Transverse colon (tissue), 4 donors: ENCODE measurements at regions not wholly inside any gene's neighbourhood (a gene's known extent, or its start where the extent isn't known, plus 50 kb on each side); places are given as distances from the start of the nearest gene placed in this dataset.

Experiments
- DNase-seq: peaks from one replicate; pipeline ENCODE4 v3.0.0-alpha.2; 2019
- H3K27ac ChIP-seq, 4 donors: fragments of 200-600 bp; sonication (generic); 2 replicates each; pipeline ENCODE4 v1.5.1; 2016 to 2018; ENCODE audit warnings: inconsistent platforms in 4 of 4
- H3K27me3 ChIP-seq: fragments of 200-600 bp; sonication (generic); 2 replicates; pipeline ENCODE4 v1.5.1; 2017; ENCODE audit warnings: inconsistent platforms
- H3K36me3 ChIP-seq, 4 donors: fragments of 200-600 bp; sonication (generic); 2 replicates each; pipeline ENCODE4 v1.5.1; 2017 to 2019; ENCODE audit warnings: inconsistent platforms in 4 of 4
- H3K4me1 ChIP-seq, 4 donors: fragments of 200-600 bp; sonication (generic); 2 replicates each; pipeline ENCODE4 v1.5.1; 2017 to 2020; ENCODE audit warnings: inconsistent platforms in 4 of 4
- H3K4me3 ChIP-seq, 4 donors: fragments of 200-600 bp; sonication (generic); 1 replicate in 1 of 4; 2 replicates in 3 of 4; pipeline versions ENCODE4 v1.5.1 to v1.6.1; 2017 to 2019; ENCODE audit warnings: inconsistent platforms in 4 of 4
- H3K9me3 ChIP-seq, 2 donors: fragments of 200-600 bp; sonication (generic); 2 replicates each; pipeline ENCODE4 v1.5.1; 2017 to 2019; ENCODE audit warnings: inconsistent platforms in 2 of 2
- CTCF ChIP-seq, 5 experiments: fragments of 200-600 bp in 3 of 5; fragments of 450-650 bp in 2 of 5; sonication (generic) in 3 of 5; IDR thresholded peaks; 1 replicate in 2 of 5; 2 replicates in 3 of 5; pipeline ENCODE4 v1.5.1; 2016 to 2017; ENCODE audit warnings: antibody characterized with exemption in 5 of 5, inconsistent platforms in 3 of 5, mild to moderate bottlenecking in 2 of 5, moderate library complexity in 1 of 5
- EP300 ChIP-seq: sonication (generic); formaldehyde crosslinking; IDR thresholded peaks from one replicate; pipeline ENCODE4 v1.6.1; 2017; ENCODE audit warnings: antibody characterized with exemption, low read depth
- POLR2A ChIP-seq: fragments of 450-650 bp; IDR thresholded peaks from one replicate; pipeline ENCODE4 v1.6.1; 2016; ENCODE audit warnings: antibody characterized with exemption, mild to moderate bottlenecking, moderate library complexity
- POLR2AphosphoS5 ChIP-seq, 3 donors: sonication (generic); formaldehyde crosslinking; IDR thresholded peaks; one replicate each; pipeline ENCODE4 v1.6.1; 2016; ENCODE audit warnings: antibody characterized with exemption in 3 of 3
- WGBS, 2 donors: methylation state at CpG; one replicate each; pipeline ENCODE4 v1.1.5; 2018; ENCODE audit warnings: low coverage in 1 of 2; 5-methylcytosine and 5-hydroxymethylcytosine counted together
- in situ Hi-C, 4 donors: fragments of 200-750 bp; cut with MboI; loops; one replicate each; pipeline versions ENCODE4 v1.15.0 to v1.15.1; 2017; ENCODE audit warnings: low sequenced_read_pairs in 3 of 4, low pct_ligation_motif_present in 1 of 4, low pct_unique_long_range_greater_than_20kb in 1 of 4
- intact Hi-C: fragments of 100-400 bp; cut with DNase I; formaldehyde crosslinking; loops from one replicate; pipeline ENCODE4 v1.15.1; 2023; ENCODE audit warnings: low total_unique reads

- no peak for TF ChIP-seq POLR2A
- TF ChIP-seq EP300, result no peak
- TF ChIP-seq CTCF (IDR thresholded peaks at IDR 0.05), result no peak
- TF ChIP-seq POLR2AphosphoS5 (IDR thresholded peaks at IDR 0.05), result no peak
- intact Hi-C loops, result no loop called here
Measured at GRCh38 chr7:18087687-18088078, 60.0 kb upstream of the PRPS1L1 start.

GRCh38 chr7:18096087-18096486 lies 68.4 kb upstream of the PRPS1L1 start:
- Histone ChIP-seq H3K27ac (no peak overlapping the region), H3K27me3 (no peaks in the 10 kb centered on the region), H3K4me3 (no peak overlapping the region), H3K4me1 (no peaks in the 10 kb centered on the region), H3K9me3 (no peaks in the 10 kb centered on the region), H3K36me3 (no peaks in the 10 kb centered on the region)
- intact Hi-C loops, result no loop called here
- no peak for DNase-seq
- 58 to 68% methylated on average over 2 of the region's 2 CpGs for WGBS, 2 donors
- TF ChIP-seq POLR2A, result no peak
- no peak for TF ChIP-seq POLR2AphosphoS5 (IDR thresholded peaks at IDR 0.05)
- TF ChIP-seq EP300, result no peak
- TF ChIP-seq CTCF (IDR thresholded peaks at IDR 0.05), result no peak
- in situ Hi-C loops, result no loop called here

More at GRCh38 chr7:18087687-18088078, 60.0 kb upstream of the PRPS1L1 start:
- Histone ChIP-seq H3K27me3 (peaks cover 36% of the 10 kb centered on the region), H3K9me3 (no peaks in the 10 kb centered on the region), H3K4me3 (peak overlapping the region in 3 of 4 donors; percentile 63 to 86 (median 64)), H3K36me3 (no peaks in the 10 kb centered on the region), H3K4me1 (peaks cover 0 to 11% (median 7%) of the 10 kb centered on the region in 4 donors), H3K27ac (peak overlapping the region in 2 of 4 donors; percentile 21 to 57)
- DNase-seq, result no peak
- in situ Hi-C loops, result no loop called here
- WGBS, 2 donors, result 66% methylated on average over 14 of the region's 14 CpGs; no CpG with 5 or more reads in 1 of the 2 donors

- Histone ChIP-seq H3K27me3 (no peaks in the 10 kb centered on the region), H3K27ac (no peak overlapping the region), H3K4me3 (no peak overlapping the region), H3K9me3 (no peaks in the 10 kb centered on the region), H3K4me1 (no peaks in the 10 kb centered on the region), H3K36me3 (no peaks in the 10 kb centered on the region)
- in situ Hi-C loops (no loop called here), intact Hi-C loops (no loop called here)
- 73 to 89% methylated on average over 1 to 2 of the region's 2 CpGs for WGBS, 2 donors
- no peak for DNase-seq
- no peak for TF ChIP-seq POLR2A
- TF ChIP-seq CTCF (IDR thresholded peaks at IDR 0.05), result no peak
- no peak for TF ChIP-seq POLR2AphosphoS5 (IDR thresholded peaks at IDR 0.05)
- no peak for TF ChIP-seq EP300
Measured at GRCh38 chr7:18102576-18102975, 74.9 kb upstream of the PRPS1L1 start.

- no peaks in the 10 kb centered on the region for H3K4me1 ChIP-seq
- intact Hi-C loops, result no loop called here
- H3K9me3 ChIP-seq, result no peaks in the 10 kb centered on the region
- H3K4me3 ChIP-seq, result no peak overlapping the region
- in situ Hi-C loops, result no loop called here
- H3K36me3 ChIP-seq, result no peaks in the 10 kb centered on the region
- no peak for TF ChIP-seq POLR2A
- TF ChIP-seq POLR2AphosphoS5 (IDR thresholded peaks at IDR 0.05), result no peak
- TF ChIP-seq EP300, result no peak
- no peak for TF ChIP-seq CTCF (IDR thresholded peaks at IDR 0.05)
- H3K27ac ChIP-seq, result no peak overlapping the region
- no peak for DNase-seq
- H3K27me3 ChIP-seq, result no peaks in the 10 kb centered on the region
- whole genome bisulfite sequencing, 2 donors, result 91 to 96% methylated on average over 9 to 15 of the region's 15 CpGs
Measured at GRCh38 chr7:18103436-18104218, 76.0 kb upstream of the PRPS1L1 start.
